ENCODE measurements at regions not wholly inside any gene's neighbourhood (a gene's known extent, or its start where the extent isn't known, plus 50 kb on each side); places are given as distances from the start of the nearest gene placed in this dataset.
"Not testable (repeated sequence)": the region's sequence is repeated elsewhere in the genome, so short reads cannot be mapped to it uniquely, and the experiment has no call there.

DNA sequence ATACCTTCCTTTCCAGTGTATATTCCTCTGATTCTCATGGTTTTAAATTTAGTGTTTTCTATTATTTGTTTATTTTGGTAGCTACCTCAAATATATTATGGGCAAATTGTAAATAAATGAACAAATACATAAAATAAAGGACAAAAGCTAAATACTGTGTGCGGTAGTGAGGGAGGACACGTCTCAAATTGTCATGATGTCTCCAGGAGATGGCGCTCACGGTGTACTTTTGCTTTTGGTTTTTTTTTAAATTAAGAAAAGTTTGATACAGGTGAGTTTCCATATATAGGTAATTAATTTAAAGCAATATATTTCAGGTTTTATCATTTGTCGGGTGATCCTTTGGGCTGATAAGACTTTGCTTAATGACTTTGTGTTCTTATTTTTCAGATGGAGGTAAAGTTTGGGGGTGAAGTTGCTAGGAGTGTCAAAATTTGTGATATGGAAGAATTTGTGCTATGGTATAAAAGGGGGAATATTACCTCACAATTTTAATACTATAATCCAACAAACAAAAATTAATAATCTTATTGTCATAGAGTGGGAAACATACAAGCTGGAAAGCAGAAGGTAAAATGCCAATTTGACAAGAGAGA is 68.4 kb upstream of the TMEM229A start:
- peak; percentile 9 for DNase-seq

GRCh38 chr7:124100190-124100589 is 67.3 kb upstream of the TMEM229A start:
- no peak for DNase-seq

- not testable (repeated sequence) for DNase-seq
These were observed 66.7 kb upstream of the TMEM229A start for GRCh38 chr7:124099585-124099984.

GRCh38 chr7:124089621-124090020 is 56.8 kb upstream of the TMEM229A start:
- DNase-seq: no peak

- no peak for DNase-seq
These were observed 55.7 kb upstream of the TMEM229A start for GRCh38 chr7:124088590-124088989.

DNA sequence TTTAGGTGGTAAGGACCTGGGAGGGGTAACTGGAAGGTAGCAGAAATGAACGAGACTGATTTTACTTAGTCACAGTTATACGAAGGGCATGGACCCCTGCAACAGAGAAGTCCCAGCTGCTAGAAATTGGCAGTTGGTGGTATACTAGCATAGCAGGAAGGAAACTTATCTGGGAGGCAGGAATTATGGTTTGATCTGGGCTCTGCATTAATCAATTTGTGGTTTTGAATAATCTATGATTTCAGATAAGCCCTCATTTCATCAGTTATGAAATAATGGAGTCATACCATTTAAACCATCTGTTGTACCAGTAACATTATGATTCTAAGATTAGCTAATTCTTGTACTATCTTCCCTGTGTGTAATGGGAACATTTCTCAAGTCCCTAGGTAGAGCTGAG is 54.0 kb upstream of the TMEM229A start:
- DNase-seq: no peak

GRCh38 chr7:124085179-124085578 is 52.3 kb upstream of the TMEM229A start:
- no peak for DNase-seq

DNA sequence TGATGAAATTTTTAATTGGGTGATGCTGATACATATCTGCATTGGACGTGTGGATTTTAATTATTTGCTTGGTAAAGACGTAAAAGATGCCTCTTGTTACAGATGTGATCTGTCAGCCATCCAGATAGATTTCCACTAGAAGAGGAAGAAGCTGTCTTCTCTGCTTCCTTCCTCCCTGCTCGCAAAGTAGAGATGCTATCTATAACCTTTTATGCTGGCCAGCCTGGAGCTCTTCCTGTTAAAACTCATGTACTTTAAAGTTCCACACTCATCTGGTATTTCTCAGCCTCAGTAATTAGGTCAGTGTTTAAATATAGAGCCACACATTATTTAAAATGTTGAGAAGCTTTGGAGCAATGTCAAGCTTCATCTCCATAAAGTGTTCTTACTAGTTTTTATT is 51.2 kb upstream of the TMEM229A start:
- DNase-seq: no peak
